GM23248 (cell line): ENCODE measurements at regions not wholly inside any gene's neighbourhood (a gene's known extent, or its start where the extent isn't known, plus 50 kb on each side); places are given as distances from the start of the nearest gene placed in this dataset.

Source experiments
- EZH2 ChIP-seq: fragments of 200-600 bp; sonication (generic); IDR thresholded peaks from 2 replicates; pipeline ENCODE4 v1.6.1; 2018; ENCODE audit warnings: antibody characterized with exemption, mild to moderate bottlenecking; ENCODE audit not compliant: insufficient read depth, poor library complexity, severe bottlenecking
- EZH2phosphoT487 ChIP-seq: fragments of 200-600 bp; sonication (generic); IDR thresholded peaks from 2 replicates; pipeline ENCODE4 v1.6.1; 2018; ENCODE audit warnings: antibody characterized with exemption, moderate library complexity, mild to moderate bottlenecking, low read depth; ENCODE audit not compliant: insufficient read depth

DNA sequence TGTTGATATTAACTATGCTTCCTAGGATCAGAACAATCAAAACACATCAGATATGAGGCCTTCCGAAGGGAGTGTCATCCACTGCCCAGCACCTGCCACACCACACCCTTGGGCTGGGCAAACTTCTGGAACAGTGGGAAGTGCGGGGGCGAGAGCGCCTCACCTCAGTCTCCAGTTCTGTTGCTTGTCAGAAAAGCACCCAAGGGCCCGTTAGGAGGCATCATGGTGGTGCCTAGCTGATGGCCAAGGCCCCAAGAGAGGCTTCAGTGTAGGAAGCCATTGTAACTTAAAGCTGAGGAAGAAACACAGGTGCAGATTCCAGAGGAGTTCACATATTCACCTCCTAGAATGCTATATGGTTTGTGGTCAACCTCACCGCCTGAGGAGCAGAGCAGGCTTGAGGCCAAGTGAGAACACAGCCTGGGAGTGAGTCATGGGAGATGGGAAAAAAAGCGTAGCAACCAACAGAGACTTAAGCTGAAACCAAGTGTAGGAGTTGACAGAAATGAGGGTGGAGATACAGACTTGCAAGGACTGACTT lies 85.1 kb upstream of the ATL2 start:
- TF ChIP-seq EZH2, result no peak
- no peak for TF ChIP-seq EZH2phosphoT487
